Lower leg skin (tissue), 3 donors: ENCODE measurements at regions not wholly inside any gene's neighbourhood (a gene's known extent, or its start where the extent isn't known, plus 50 kb on each side); places are given as distances from the start of the nearest gene placed in this dataset.

Experiments
- CTCF ChIP-seq, 3 donors: fragments of 450-650 bp; IDR thresholded peaks; one replicate each; pipeline ENCODE4 v1.5.1; 2016; ENCODE audit warnings: antibody characterized with exemption in 3 of 3, mild to moderate bottlenecking in 3 of 3, moderate library complexity in 2 of 3
- POLR2A ChIP-seq, 2 donors: fragments of 450-650 bp; IDR thresholded peaks; one replicate each; pipeline ENCODE4 v1.6.1; 2016 to 2017; ENCODE audit warnings: antibody characterized with exemption in 2 of 2, mild to moderate bottlenecking in 1 of 2, moderate library complexity in 1 of 2

DNA sequence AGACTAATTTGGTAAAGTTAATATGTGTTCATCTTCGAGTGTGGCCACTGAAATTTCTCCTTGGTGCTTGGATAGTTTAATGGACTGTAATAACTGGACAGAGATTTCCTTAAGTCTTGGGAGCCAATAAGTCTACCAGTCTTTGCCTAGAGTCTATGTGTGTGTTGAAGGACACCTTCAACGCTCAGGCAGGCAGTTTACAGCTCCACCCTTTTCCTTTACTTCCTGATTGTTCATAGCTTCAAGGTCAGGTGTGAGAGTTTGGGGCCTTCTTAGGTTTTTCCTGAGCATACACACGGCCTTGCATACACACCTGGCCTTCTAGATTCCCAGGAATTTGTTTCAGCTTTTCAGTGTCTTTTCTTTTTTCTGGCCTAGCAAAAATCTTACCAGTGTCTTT, 355.3 kb upstream of the AMOT start:
- no peak for TF ChIP-seq POLR2A (IDR thresholded peaks at IDR 0.05)
- TF ChIP-seq CTCF (IDR thresholded peaks at IDR 0.05): no peak
